H9 (cell line): ENCODE measurements at regions not wholly inside any gene's neighbourhood (a gene's known extent, or its start where the extent isn't known, plus 50 kb on each side); places are given as distances from the start of the nearest gene placed in this dataset.

ENCODE experiments used
- DNase-seq: peaks from one replicate; pipeline ENCODE4 v3.0.0-alpha.2; 2017
- H2AFZ ChIP-seq: one replicate; pipeline ENCODE4 v1.6.1; 2013; ENCODE audit warnings: mild to moderate bottlenecking, low read length, control low read depth, moderate library complexity
- H2AK5ac ChIP-seq: 2 replicates; pipeline ENCODE4 v1.6.1; 2013; ENCODE audit warnings: low read length, control low read depth, mixed read lengths; ENCODE audit not compliant: insufficient read length
- H2BK120ac ChIP-seq: one replicate; pipeline ENCODE4 v1.6.1; 2013; ENCODE audit warnings: low read depth, mild to moderate bottlenecking, low read length, control low read depth, inconsistent platforms; ENCODE audit not compliant: poor library complexity, severe bottlenecking
- H2BK12ac ChIP-seq: 2 replicates; pipeline ENCODE4 v1.6.1; 2013; ENCODE audit warnings: low read length, control low read depth, mixed read lengths, low read depth; ENCODE audit not compliant: insufficient read length
- H2BK15ac ChIP-seq: 2 replicates; pipeline ENCODE4 v1.6.1; 2013; ENCODE audit warnings: low read depth, low read length, control low read depth
- H2BK20ac ChIP-seq: one replicate; pipeline ENCODE4 v1.6.1; 2013; ENCODE audit warnings: low read depth, mild to moderate bottlenecking, low read length, control low read depth, inconsistent platforms; ENCODE audit not compliant: poor library complexity, severe bottlenecking
- H2BK5ac ChIP-seq: 2 replicates; pipeline ENCODE4 v1.6.1; 2013; ENCODE audit warnings: low read length, control low read depth, mixed read lengths; ENCODE audit not compliant: insufficient read length
- H3K14ac ChIP-seq: 2 replicates; pipeline ENCODE4 v1.6.1; 2013; ENCODE audit warnings: low read length, control low read depth; ENCODE audit not compliant: insufficient read depth
- H3K18ac ChIP-seq: 2 replicates; pipeline ENCODE4 v1.6.1; 2013; ENCODE audit warnings: low read depth, mild to moderate bottlenecking, mixed read lengths, low read length, control low read depth; ENCODE audit not compliant: insufficient read length
- H3K23ac ChIP-seq: 2 replicates; pipeline ENCODE4 v1.6.1; 2013; ENCODE audit warnings: low read length, control low read depth, mixed read lengths, low read depth; ENCODE audit not compliant: insufficient read length
- H3K23me2 ChIP-seq: 2 replicates; pipeline ENCODE4 v1.6.1; 2013; ENCODE audit warnings: low read depth, mild to moderate bottlenecking, mixed read lengths, low read length, control low read depth; ENCODE audit not compliant: insufficient read length, poor library complexity, severe bottlenecking
- H3K27ac ChIP-seq: 2 replicates; pipeline ENCODE4 v1.5.1; 2013; ENCODE audit warnings: low read length, control low read depth, mixed read lengths, low read depth; ENCODE audit not compliant: insufficient read length
- H3K27me3 ChIP-seq: 2 replicates; pipeline ENCODE4 v1.6.1; 2013; ENCODE audit warnings: low read length, control low read depth, inconsistent platforms; ENCODE audit not compliant: insufficient read depth
- H3K4ac ChIP-seq: 2 replicates; pipeline ENCODE4 v1.6.1; 2013; ENCODE audit warnings: low read depth, mild to moderate bottlenecking, control low read depth, inconsistent platforms, low read length, moderate library complexity
- H3K4me1 ChIP-seq: 2 replicates; pipeline ENCODE4 v1.6.1; 2013; ENCODE audit warnings: low read length, control low read depth, inconsistent platforms; ENCODE audit not compliant: insufficient read depth
- H3K4me2 ChIP-seq: 2 replicates; pipeline ENCODE4 v1.6.1; 2013; ENCODE audit warnings: low read length, control low read depth, mixed read lengths; ENCODE audit not compliant: insufficient read length, insufficient read depth
- H3K56ac ChIP-seq: 2 replicates; pipeline ENCODE4 v1.6.1; 2013; ENCODE audit warnings: low read depth, mild to moderate bottlenecking, mixed read lengths, low read length, control low read depth; ENCODE audit not compliant: insufficient read length
- H3K79me1 ChIP-seq: 2 replicates; pipeline ENCODE4 v1.6.1; 2013; ENCODE audit warnings: low read depth, mild to moderate bottlenecking, moderate library complexity, low read length, control low read depth, inconsistent platforms; ENCODE audit not compliant: insufficient read depth, poor library complexity, severe bottlenecking
- H3K79me2 ChIP-seq: 2 replicates; pipeline ENCODE4 v1.6.1; 2013; ENCODE audit warnings: low read length, control low read depth, inconsistent platforms; ENCODE audit not compliant: insufficient read depth
- H3K9ac ChIP-seq: 2 replicates; pipeline ENCODE4 v1.6.1; 2013; ENCODE audit warnings: low read length, control low read depth, mixed read lengths; ENCODE audit not compliant: insufficient read length; ENCODE audit errors: extremely low read depth
- H3K9me3 ChIP-seq: one replicate; pipeline ENCODE4 v1.6.1; 2013; ENCODE audit warnings: low read depth, low read length, inconsistent platforms; ENCODE audit not compliant: control insufficient read depth
- H3T11ph ChIP-seq: one replicate; pipeline ENCODE4 v1.6.1; 2013; ENCODE audit warnings: mild to moderate bottlenecking, low read length, control low read depth, inconsistent platforms
- H4K20me1 ChIP-seq: one replicate; pipeline ENCODE4 v1.6.1; 2013; ENCODE audit not compliant: control insufficient read depth, insufficient read length, insufficient read depth
- H4K5ac ChIP-seq: 2 replicates; pipeline ENCODE4 v1.6.1; 2013; ENCODE audit warnings: low read depth, mild to moderate bottlenecking, mixed read lengths, low read length, control low read depth; ENCODE audit not compliant: insufficient read length
- H4K8ac ChIP-seq: replicated peaks from 2 replicates; pipeline ENCODE4 v1.6.1; 2013; ENCODE audit warnings: low read length, control low read depth, mixed read lengths, low read depth; ENCODE audit not compliant: insufficient read length
- H4K91ac ChIP-seq: 2 replicates; pipeline ENCODE4 v1.6.1; 2013; ENCODE audit warnings: low read depth, mild to moderate bottlenecking, moderate library complexity, mixed read lengths, low read length, control low read depth; ENCODE audit not compliant: insufficient read length
- H3K27ac Mint-ChIP-seq, 3 experiments: 2 replicates in 2 of 3; 3 replicates in 1 of 3; pipeline ENCODE4 v1.8.0; 2020 to 2021; ENCODE audit warnings: mixed read lengths in 3 of 3, mild to moderate bottlenecking in 1 of 3, moderate library complexity in 1 of 3
- H3K27me3 Mint-ChIP-seq: 2 replicates; pipeline ENCODE4 v1.8.0; 2021; ENCODE audit warnings: low read depth, mild to moderate bottlenecking, moderate library complexity, mixed read lengths
- H3K36me3 Mint-ChIP-seq, 3 experiments: 2 replicates in 2 of 3; 3 replicates in 1 of 3; pipeline ENCODE4 v1.8.0; 2020 to 2021; ENCODE audit warnings: low read depth in 3 of 3, mixed read lengths in 3 of 3; ENCODE audit not compliant: insufficient read depth in 1 of 3
- H3K4me1 Mint-ChIP-seq, 2 experiments: 2 replicates each; pipeline ENCODE4 v1.8.0; 2020; ENCODE audit warnings: mixed read lengths in 2 of 2
- H3K4me3 Mint-ChIP-seq, 2 experiments: 2 replicates in 1 of 2; 3 replicates in 1 of 2; pipeline ENCODE4 v1.8.0; 2020 to 2021; ENCODE audit warnings: mild to moderate bottlenecking in 2 of 2, mixed read lengths in 2 of 2, moderate library complexity in 1 of 2
- H3K9me3 Mint-ChIP-seq, 2 experiments: 2 replicates in 1 of 2; 3 replicates in 1 of 2; pipeline ENCODE4 v1.8.0; 2020; ENCODE audit warnings: mild to moderate bottlenecking in 2 of 2, mixed read lengths in 2 of 2, moderate library complexity in 1 of 2
- CTCF ChIP-seq: fragments of 200-600 bp; sonication (generic); conservative IDR thresholded peaks from 3 replicates; pipeline ENCODE4 v1.8.0; 2021; ENCODE audit warnings: antibody characterized with exemption, mild to moderate bottlenecking
- WGBS: extraction: QIAGEN DNeasy Blood & Tissue Kit; methylation state at CpG from one replicate; pipeline ENCODE4 v1.1.7; 2013; ENCODE audit warnings: missing lambda C conversion rate, low lambda C conversion rate, mixed read lengths; ENCODE audit not compliant: insufficient read length; ENCODE audit errors: extremely low coverage; 5-methylcytosine and 5-hydroxymethylcytosine counted together

GRCh38 chr4:64520421-64520820 is 111.2 kb upstream of the TECRL start:
- H4K20me1 ChIP-seq, result no peaks in the 10 kb centered on the region
- H2BK20ac ChIP-seq, result no peak overlapping the region
- no peak overlapping the region for H3K4me3 Mint-ChIP-seq
- no peaks in the 10 kb centered on the region for H3K79me2 ChIP-seq
- H3K4me2 ChIP-seq, result no peak overlapping the region
- no peak overlapping the region for H3K23ac ChIP-seq
- H4K91ac ChIP-seq, result no peak overlapping the region
- H3K27ac ChIP-seq, result no peak overlapping the region
- H3K36me3 Mint-ChIP-seq, result no peaks in the 10 kb centered on the region
- H3K56ac ChIP-seq, result no peak overlapping the region
- no peak for DNase-seq
- H3K18ac ChIP-seq, result no peak overlapping the region
- no peaks in the 10 kb centered on the region for H3K4me1 ChIP-seq
- no peak for TF ChIP-seq CTCF
- no peaks in the 10 kb centered on the region for H3K27me3 ChIP-seq
- no peak overlapping the region for H2BK15ac ChIP-seq
- no peaks in the 10 kb centered on the region for H3K79me1 ChIP-seq
- H3K4me1 Mint-ChIP-seq, result peaks cover 0 to 12% of the 10 kb centered on the region in 2 experiments; a peak in 3 of 4 replicates
- no peaks in the 10 kb centered on the region for H3K27me3 Mint-ChIP-seq
- H2BK5ac ChIP-seq, result no peak overlapping the region
- H3K14ac ChIP-seq, result no peak overlapping the region
- no peak overlapping the region for H2AFZ ChIP-seq
- no peak overlapping the region for H2AK5ac ChIP-seq
- no peak overlapping the region for H3K9ac ChIP-seq
- H2BK12ac ChIP-seq, result no peak overlapping the region
- H3K9me3 ChIP-seq, result no peaks in the 10 kb centered on the region
- H3K23me2 ChIP-seq, result no peaks in the 10 kb centered on the region
- WGBS, result no CpG with 5 or more reads among the region's 2 CpGs
- no peak overlapping the region for H2BK120ac ChIP-seq
- H4K8ac ChIP-seq, result no peak overlapping the region
- H3K4ac ChIP-seq, result no peak overlapping the region
- no peak overlapping the region for H4K5ac ChIP-seq
- H3K27ac Mint-ChIP-seq, result no peak overlapping the region
- H3T11ph ChIP-seq, result no peak overlapping the region
- peaks cover 0 to 2% of the 10 kb centered on the region in 2 experiments; a peak in 1 of 5 replicates for H3K9me3 Mint-ChIP-seq
